GM20000 (cell line): ENCODE measurements at regions not wholly inside any gene's neighbourhood (a gene's known extent, or its start where the extent isn't known, plus 50 kb on each side); places are given as distances from the start of the nearest gene placed in this dataset.
"Not testable (repeated sequence)": the region's sequence is repeated elsewhere in the genome, so short reads cannot be mapped to it uniquely, and the experiment has no call there.

Experiments used
- DNase-seq: peaks from one replicate; pipeline ENCODE4 v3.0.0; 2012; ENCODE audit warnings: low spot score
- CTCF ChIP-seq: IDR thresholded peaks from 2 replicates; pipeline ENCODE4 v1.5.1; 2012; ENCODE audit warnings: mild to moderate bottlenecking, control low read depth; ENCODE audit errors: extremely low read depth, missing control alignments

DNA sequence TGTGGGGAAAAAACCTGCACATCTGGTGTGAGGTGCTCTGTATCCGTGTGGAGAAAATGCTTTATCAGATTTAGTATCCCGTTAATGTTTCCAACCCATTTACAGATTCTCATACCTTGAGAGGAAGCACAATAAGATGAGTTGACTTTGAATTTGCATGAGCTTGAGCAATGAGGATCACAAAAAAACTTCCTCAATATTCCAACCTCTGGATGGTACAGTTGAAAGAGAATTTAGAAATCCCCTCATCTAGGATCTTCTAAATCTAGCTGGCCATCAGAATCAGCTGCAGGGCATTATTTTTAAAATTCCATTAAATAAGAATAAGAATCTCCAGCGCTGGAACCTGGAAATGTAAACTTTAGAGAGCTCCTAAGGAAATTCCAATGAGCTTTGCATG, 82.5 kb upstream of the NR5A2 start:
- DNase-seq = no peak
- TF ChIP-seq CTCF = no peak

GRCh38 chr1:199945591-199945990, 81.9 kb upstream of the NR5A2 start:
- DNase-seq = no peak
- no peak for TF ChIP-seq CTCF

DNA sequence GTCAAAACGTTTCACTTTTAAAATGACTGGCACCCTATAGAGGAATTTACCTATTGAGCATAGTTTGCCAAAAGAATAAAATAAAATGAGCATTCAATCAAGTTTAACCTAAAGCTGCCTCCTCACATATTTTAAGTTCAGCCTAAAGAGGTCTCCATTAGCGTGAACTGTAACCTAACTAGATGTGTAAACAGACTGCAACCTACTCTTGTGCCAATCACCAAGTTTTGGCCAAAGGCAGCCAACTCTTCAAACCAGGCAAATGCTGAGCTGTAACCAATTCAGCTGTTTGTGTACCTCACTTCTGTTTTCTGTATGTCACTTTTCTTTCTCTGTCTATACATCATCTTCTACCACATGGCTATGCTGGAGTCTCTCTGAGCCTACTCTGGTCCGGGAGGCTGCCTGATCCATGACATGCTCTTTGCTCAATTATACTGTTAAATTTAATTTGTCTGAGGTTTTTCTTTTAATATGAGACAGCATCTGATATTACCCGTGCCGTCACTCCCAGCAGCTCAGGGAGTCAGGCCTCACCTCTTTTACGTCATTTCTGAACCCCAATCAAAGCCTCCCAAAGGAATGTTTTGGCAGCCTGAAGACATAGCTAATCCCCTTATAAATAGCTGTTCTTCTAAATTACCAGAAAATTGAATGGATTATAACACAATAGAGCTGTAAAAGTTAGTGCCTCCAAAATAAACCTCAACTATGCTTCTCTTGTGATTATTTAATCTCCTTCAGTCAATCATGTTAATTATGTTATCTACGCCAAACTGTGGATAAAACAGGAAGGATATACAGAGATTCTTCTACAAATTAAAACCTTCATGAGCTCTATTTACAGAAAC, 81.0 kb upstream of the NR5A2 start:
- no peak for DNase-seq
- no peak for TF ChIP-seq CTCF

DNA sequence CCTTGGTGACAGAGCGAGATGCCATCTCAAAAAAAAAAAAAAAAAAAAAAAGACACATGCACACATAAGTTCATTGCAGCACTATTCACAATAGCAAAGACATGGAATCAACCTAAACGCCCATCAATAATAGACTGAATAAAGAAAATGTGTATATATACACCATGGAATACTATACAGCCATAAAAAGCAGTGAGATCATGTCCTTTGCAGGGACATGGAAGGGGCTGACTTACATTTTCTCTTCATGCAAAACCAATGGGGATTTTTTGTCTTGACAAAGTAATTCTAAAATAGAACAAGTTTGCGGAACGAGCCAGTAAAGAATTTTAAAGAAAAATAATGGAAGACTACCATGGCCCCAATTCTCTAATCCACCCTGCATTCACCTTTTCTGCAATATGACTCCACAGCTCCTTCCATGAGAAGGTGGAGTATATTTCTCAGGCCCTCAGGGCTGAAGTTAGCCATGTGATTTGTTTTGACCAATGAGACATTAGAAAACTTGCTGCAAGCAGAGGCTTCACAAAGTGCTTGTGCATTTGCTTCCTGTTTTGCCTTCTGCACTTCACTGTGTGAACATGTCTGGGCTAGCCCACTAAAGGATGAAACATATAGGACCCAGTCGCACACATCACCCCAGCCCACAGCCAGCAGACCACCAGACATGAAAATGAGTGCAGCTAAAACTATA, 78.8 kb upstream of the NR5A2 start:
- no peak for DNase-seq
- no peak for TF ChIP-seq CTCF

DNA sequence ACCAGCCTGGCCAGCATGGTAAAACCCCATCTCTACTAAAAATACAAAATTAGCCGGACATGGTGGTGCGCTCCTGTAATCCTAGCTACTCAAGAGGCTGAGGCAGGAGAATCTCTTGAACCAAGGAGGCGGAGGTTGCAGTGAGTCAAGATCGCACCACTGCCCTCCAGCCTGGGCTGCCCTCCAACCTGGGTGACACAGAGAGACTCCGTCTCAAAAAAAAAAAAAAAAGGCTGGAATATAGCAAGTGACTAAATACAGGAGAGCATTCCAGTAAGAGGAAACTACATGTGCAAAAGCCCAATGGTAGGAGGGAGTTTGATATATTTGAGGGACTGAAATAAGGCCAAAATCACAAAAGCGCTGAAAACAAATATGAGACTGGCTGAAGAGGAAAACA, 76.5 kb upstream of the NR5A2 start:
- not testable (repeated sequence) for DNase-seq

- DNase-seq = no peak
- no peak for TF ChIP-seq CTCF
Observed at GRCh38 chr1:199953651-199954050, 73.9 kb upstream of the NR5A2 start.

- peak; percentile 15 for TF ChIP-seq CTCF
- DNase-seq = peak; percentile 56
Observed at GRCh38 chr1:199954699-199955098, 72.8 kb upstream of the NR5A2 start.
